ENCODE measurements at regions not wholly inside any gene's neighbourhood (a gene's known extent, or its start where the extent isn't known, plus 50 kb on each side); places are given as distances from the start of the nearest gene placed in this dataset.

DNA sequence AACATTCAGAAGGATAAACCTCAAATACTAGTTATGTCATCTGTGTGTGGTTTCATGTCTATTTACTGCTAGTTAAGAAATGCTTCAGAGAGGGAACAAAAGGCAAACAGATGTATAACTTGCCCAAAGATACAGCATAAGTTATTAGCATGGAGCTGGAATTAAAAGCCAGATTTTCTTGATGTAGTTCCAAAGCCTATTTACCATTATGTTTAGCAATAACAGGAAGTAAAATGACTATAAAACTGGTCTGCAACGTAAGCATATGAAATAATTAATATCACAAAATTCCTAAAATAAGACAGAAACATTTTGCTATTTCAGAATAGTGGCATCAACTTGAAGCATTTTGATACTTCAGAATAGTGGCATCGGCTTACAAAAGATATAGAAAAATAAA lies 1232.8 kb downstream of the NCAM2 start:
- TF ChIP-seq, protein P1, sequence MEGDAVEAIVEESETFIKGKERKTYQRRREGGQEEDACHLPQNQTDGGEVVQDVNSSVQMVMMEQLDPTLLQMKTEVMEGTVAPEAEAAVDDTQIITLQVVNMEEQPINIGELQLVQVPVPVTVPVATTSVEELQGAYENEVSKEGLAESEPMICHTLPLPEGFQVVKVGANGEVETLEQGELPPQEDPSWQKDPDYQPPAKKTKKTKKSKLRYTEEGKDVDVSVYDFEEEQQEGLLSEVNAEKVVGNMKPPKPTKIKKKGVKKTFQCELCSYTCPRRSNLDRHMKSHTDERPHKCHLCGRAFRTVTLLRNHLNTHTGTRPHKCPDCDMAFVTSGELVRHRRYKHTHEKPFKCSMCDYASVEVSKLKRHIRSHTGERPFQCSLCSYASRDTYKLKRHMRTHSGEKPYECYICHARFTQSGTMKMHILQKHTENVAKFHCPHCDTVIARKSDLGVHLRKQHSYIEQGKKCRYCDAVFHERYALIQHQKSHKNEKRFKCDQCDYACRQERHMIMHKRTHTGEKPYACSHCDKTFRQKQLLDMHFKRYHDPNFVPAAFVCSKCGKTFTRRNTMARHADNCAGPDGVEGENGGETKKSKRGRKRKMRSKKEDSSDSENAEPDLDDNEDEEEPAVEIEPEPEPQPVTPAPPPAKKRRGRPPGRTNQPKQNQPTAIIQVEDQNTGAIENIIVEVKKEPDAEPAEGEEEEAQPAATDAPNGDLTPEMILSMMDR (IDR thresholded peaks at IDR 0.05), result no peak
- TF ChIP-seq POLR2AphosphoS5 (IDR thresholded peaks at IDR 0.05) (no peak), POLR2A (IDR thresholded peaks at IDR 0.05) (no peak)
- intact Hi-C loops (cut with DNase I; ENCODE audit: low total_unique reads), result no loop called here
- DNase-seq (ENCODE audit: low spot score in 2 of 2), result no peak
- no peak overlapping the region for H3K4me3 ChIP-seq
- H3K27me3 ChIP-seq, result no peaks in the 10 kb centered on the region
- no peaks in the 10 kb centered on the region for H3K36me3 ChIP-seq
- no peaks in the 10 kb centered on the region for H3K4me1 ChIP-seq
- H3K9me3 ChIP-seq, result no peaks in the 10 kb centered on the region
- no peak overlapping the region for H3K27ac ChIP-seq

DNA sequence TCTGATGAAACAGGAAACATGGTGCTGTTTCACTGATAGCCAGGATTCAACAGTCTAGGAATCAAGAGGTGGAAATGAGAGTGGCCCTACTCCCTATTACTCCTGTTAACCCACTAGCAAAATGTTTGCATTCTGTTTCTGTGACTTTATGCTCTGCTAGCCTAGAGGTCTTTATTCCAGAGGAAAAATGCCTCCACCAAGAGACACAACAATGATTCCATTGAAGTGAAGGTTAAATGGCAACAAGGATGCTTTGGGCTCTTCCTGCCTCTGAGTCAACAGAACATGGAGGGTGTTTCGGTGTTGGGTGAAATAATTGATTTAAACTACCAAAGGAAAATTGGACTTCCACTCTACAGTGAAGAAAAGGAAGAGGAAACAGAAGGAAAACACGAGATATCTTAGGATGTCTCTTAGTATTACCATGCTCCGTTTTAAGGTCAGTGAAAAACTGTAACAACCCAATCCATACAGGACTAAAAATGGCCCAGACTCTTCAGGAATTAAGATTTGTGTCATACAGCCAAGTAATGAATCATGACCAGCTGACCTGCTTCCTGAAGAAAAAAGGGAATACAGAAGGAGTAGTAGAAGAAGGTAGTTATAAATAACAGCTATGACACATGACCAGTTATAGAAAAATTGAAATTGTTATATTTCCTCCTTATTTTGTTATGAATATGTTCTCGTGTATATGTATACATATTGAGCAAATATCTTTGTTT lies 1237.8 kb downstream of the NCAM2 start:
- intact Hi-C loops (cut with DNase I; ENCODE audit: low total_unique reads), result no loop called here
- no peaks in the 10 kb centered on the region for H3K9me3 ChIP-seq
- no peak overlapping the region for H3K4me3 ChIP-seq
- no peak for DNase-seq (ENCODE audit: low spot score in 2 of 2)
- H3K27ac ChIP-seq, result no peak overlapping the region
- H3K4me1 ChIP-seq, result no peaks in the 10 kb centered on the region
- no peaks in the 10 kb centered on the region for H3K36me3 ChIP-seq
- no peak for TF ChIP-seq POLR2AphosphoS5 (IDR thresholded peaks at IDR 0.05)
- no peak for TF ChIP-seq POLR2A (IDR thresholded peaks at IDR 0.05)
- no peaks in the 10 kb centered on the region for H3K27me3 ChIP-seq

DNA sequence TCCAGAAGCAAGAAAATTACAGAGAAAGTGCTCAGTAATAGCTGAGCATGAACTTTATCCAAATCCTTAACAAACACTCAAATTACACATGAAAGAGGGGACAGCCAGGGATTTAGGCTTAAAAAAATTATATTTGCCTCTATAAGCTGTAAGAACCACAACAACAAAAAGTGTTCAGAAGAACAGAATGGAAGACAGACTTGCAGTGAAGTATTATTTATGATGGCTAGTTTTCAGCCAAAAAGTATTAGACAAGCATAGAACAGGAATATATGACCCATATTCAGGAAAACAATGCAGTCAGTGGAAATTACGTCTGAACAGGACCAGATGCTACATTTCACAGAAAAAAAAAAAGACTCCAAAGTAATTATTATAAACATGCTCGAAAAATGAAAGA lies 1246.3 kb downstream of the NCAM2 start:
- Histone ChIP-seq H3K27me3 (no peaks in the 10 kb centered on the region), H3K36me3 (peaks cover 3% of the 10 kb centered on the region), H3K4me1 (no peaks in the 10 kb centered on the region), H3K4me3 (no peak overlapping the region), H3K27ac (no peak overlapping the region), H3K9me3 (no peaks in the 10 kb centered on the region)
- intact Hi-C loops (cut with DNase I; ENCODE audit: low total_unique reads), result no loop called here
- TF ChIP-seq, protein P1 (IDR thresholded peaks at IDR 0.05), result no peak
- TF ChIP-seq POLR2AphosphoS5 (IDR thresholded peaks at IDR 0.05), result no peak
- TF ChIP-seq POLR2A (IDR thresholded peaks at IDR 0.05), result no peak
- no peak for DNase-seq (ENCODE audit: low spot score in 2 of 2)

DNA sequence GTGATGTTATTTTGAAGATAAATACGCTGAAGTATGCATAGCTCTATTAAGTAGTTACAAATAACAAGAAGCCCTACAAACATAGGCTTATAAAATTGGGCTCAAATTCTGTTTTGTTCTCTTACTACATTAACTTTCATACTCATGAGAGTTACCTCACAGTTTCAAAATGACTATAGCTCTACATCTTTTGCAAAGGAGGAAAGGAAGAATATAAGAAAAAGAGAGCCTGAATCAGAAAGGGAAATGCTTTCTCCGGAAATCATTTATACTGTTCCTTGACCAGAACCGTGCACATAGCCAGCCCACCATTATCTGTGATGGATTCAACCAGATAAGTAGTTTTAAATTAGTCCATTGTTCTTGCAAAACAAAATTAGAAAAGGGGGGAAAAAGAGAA lies 1252.1 kb downstream of the NCAM2 start:
- H3K4me3 ChIP-seq, result no peak overlapping the region
- H3K36me3 ChIP-seq, result peaks cover 3% of the 10 kb centered on the region
- intact Hi-C loops (cut with DNase I; ENCODE audit: low total_unique reads), result no loop called here
- no peak for DNase-seq (ENCODE audit: low spot score in 2 of 2)
- no peaks in the 10 kb centered on the region for H3K27me3 ChIP-seq
- no peak overlapping the region for H3K27ac ChIP-seq
- no peaks in the 10 kb centered on the region for H3K9me3 ChIP-seq
- TF ChIP-seq POLR2A (IDR thresholded peaks at IDR 0.05) (no peak), POLR2AphosphoS5 (IDR thresholded peaks at IDR 0.05) (no peak)
- TF ChIP-seq, protein P1 (IDR thresholded peaks at IDR 0.05), result no peak
- no peaks in the 10 kb centered on the region for H3K4me1 ChIP-seq

DNA sequence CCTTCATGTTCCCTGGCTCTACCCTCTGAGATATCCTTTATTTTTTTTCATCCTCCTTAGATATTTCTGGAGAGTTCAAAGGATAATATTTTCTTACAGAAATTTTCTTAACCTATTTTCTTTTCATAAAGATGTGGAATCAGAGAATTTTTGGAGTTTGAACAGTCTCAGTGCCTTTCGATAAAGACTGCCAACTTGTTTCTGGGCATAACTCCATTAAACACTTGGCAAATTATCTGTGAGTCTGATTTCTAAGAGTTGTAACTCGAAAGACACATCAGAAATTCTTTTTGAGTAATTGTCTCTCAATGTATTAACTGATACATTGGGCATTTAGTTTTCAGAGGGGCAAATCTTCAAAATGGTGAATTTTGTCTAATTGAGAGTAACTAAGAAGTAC lies 1255.6 kb downstream of the NCAM2 start:
- Histone ChIP-seq H3K27me3 (no peaks in the 10 kb centered on the region), H3K27ac (no peak overlapping the region), H3K4me3 (no peak overlapping the region), H3K36me3 (peaks cover under 1% of the 10 kb centered on the region), H3K4me1 (no peaks in the 10 kb centered on the region), H3K9me3 (no peaks in the 10 kb centered on the region)
- intact Hi-C loops (cut with DNase I; ENCODE audit: low total_unique reads), result no loop called here
- no peak for DNase-seq (ENCODE audit: low spot score in 2 of 2)
- TF ChIP-seq POLR2A (IDR thresholded peaks at IDR 0.05), result no peak
- no peak for TF ChIP-seq POLR2AphosphoS5 (IDR thresholded peaks at IDR 0.05)
- TF ChIP-seq, protein P1 (IDR thresholded peaks at IDR 0.05), result no peak

Data from breast epithelium (tissue), 4 donors.